GM12874 (cell line): ENCODE measurements at regions not wholly inside any gene's neighbourhood (a gene's known extent, or its start where the extent isn't known, plus 50 kb on each side); places are given as distances from the start of the nearest gene placed in this dataset.

Experiments
- TF ChIP-seq, protein P1 (sequence below): IDR thresholded peaks from 2 replicates; pipeline ENCODE4 v1.5.1; 2011; ENCODE audit warnings: low read depth, mild to moderate bottlenecking, control low read depth, low read length, moderate library complexity; ENCODE audit not compliant: insufficient read depth

DNA sequence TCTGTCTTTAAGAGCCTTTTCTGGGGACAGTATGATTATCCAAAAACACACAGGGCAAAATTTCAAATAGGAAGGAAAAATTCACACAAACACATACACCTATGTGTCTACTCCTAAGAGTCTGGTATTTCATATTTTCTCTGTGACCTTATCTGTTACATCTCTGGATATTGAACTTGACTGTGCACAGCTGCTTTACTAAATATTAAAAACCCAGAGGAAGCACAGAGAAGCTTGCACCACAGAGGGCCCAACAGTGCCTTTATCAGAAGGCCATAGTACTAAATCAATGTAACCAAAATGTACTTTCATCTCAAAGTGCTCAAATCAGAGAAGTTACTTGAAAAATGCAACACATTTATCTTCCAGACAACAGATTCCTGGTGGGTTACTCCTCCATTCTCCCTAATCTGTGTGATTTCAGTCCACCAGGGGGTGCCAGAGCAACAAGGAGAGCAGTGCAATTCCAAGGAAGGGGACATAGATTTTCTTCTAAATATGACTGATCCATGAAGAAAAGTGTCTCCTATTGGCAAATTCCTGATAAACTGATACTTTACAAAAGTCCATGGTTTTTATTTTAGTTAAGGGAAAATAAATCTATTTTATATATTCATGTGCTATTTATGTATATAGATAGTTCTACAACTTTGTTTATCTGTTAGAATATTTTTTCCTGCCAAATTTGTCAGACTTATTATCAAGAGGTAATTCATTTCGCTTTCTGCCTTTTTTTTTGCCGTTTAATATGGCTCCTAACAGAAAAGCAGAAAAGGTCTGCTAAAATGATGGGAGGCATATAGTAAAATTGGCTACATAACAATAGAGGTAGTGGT lies 617.6 kb downstream of the LRFN5 start:
- TF ChIP-seq, protein P1, sequence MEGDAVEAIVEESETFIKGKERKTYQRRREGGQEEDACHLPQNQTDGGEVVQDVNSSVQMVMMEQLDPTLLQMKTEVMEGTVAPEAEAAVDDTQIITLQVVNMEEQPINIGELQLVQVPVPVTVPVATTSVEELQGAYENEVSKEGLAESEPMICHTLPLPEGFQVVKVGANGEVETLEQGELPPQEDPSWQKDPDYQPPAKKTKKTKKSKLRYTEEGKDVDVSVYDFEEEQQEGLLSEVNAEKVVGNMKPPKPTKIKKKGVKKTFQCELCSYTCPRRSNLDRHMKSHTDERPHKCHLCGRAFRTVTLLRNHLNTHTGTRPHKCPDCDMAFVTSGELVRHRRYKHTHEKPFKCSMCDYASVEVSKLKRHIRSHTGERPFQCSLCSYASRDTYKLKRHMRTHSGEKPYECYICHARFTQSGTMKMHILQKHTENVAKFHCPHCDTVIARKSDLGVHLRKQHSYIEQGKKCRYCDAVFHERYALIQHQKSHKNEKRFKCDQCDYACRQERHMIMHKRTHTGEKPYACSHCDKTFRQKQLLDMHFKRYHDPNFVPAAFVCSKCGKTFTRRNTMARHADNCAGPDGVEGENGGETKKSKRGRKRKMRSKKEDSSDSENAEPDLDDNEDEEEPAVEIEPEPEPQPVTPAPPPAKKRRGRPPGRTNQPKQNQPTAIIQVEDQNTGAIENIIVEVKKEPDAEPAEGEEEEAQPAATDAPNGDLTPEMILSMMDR = peak; percentile 59; the same call in 1 of the 2 replicates

GRCh38 chr14:42222924-42223471 lies 616.3 kb downstream of the LRFN5 start:
- TF ChIP-seq, protein P1 = no peak

DNA sequence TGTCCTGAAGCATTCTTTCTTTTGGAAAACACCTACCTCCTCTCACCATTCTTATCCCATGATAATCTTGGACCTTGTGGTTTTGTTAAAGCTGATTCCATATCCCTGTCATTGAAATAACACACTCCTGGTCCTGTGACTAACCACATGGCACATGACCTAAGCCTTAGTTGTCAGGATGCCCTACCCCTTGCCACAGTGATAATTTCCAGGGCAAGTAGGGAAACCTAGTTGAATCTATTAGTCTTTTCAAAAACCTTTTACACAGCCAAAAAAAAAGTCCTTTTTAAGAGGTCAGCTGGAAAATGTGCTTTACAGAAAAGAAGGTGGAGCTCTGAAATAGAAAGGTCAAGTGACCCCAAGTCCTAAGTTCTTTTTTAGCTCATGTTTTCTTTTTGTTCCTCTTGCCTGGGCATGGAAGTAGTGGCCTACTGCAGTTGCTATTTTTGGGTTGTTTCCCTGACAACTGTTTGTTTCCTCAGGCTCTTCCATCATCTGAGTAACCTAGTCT lies 608.4 kb downstream of the LRFN5 start:
- TF ChIP-seq, protein P1 = no peak

- TF ChIP-seq, protein P1 = no peak
Observed at GRCh38 chr14:42200957-42201356, 594.3 kb downstream of the LRFN5 start.

GRCh38 chr14:42198010-42198409 lies 591.3 kb downstream of the LRFN5 start:
- TF ChIP-seq, protein P1 = no peak

DNA sequence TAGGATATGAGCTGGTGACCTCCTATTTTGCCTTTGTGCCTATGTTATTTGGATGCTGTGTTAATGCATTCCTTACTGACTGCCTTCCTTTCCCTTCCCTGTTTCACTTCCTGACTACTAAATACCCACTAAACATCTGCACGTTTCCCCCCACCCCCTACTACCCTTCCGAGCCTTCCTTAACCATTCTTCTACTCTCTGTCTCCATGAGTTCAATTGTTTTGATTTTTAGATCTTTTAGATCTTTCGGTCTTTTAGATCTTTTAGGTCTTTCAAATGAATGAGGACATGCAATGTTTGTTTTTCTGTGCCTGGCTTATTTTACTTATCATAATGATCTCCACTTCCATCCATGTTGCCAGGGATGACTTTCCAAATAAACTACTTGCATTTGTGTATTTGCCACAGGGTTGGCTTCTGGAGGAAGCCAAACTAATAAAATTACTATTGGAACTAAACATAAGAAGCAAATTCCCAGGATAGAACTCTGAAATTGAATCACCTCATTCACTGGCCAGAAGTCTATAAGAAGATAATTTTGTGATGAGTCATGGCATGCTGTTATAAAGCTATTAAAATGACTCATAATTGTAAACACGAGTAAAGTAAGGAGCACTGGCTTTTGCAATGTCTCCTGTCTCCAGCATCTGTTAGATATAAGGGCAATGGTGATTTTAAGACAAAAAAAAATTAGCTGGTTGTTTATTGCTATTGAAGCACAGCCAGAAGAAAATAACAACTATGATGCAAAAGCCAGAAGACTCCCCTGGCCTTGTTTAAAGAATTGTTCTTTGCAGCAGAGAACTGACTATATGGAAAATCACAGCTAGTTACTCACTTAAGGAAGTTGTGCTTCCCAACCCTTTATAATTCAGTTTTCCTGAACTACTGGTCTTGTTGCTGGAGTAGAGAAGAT lies 586.3 kb downstream of the LRFN5 start:
- TF ChIP-seq, protein P1 = no peak

DNA sequence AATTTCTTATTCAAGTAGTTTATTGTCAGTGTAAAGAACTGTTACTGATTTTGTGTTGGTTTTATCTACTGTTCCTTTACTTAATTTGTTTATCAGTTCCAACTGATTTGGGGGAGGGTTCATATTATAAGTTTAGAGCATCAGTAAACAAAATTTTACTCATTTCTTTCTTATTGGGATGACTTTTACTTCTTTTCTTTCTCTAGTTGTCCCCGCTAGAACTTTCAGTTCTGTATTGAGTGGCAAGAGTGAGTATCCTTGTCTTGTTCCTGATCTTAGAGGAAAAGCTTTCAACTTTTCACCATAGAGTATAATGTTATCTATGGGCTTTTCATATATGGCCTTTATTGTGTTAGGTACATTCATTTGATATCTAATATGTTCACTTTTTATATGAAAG lies 584.1 kb downstream of the LRFN5 start:
- TF ChIP-seq, protein P1 = no peak
